Endothelial cell of umbilical vein (primary cell): ENCODE measurements at regions not wholly inside any gene's neighbourhood (a gene's known extent, or its start where the extent isn't known, plus 50 kb on each side); places are given as distances from the start of the nearest gene placed in this dataset.

Source experiments
- BruUV-seq: library from RNA; stranded (reverse); fragments of 400-500 nt; replicated peaks from 2 replicates; lab custom pipeline; 2021; lab: Mats Ljungman, UMichigan
- CTCF ChIA-PET: fragments of 300-600, 350-600 bp; sonication (Branson Sonifier 250); formaldehyde crosslinking; loops from one replicate; lab custom pipeline; 2021; ENCODE audit warnings: antibody characterized with exemption, inconsistent platforms; lab: Charles Lee
- POLR2A ChIA-PET: fragments of 300-600, 350-600 bp; sonication (Branson Sonifier 250); formaldehyde crosslinking; loops from one replicate; lab custom pipeline; 2021; ENCODE audit warnings: antibody characterized with exemption, inconsistent platforms; lab: Charles Lee
- DNase-seq: peaks from one replicate; pipeline ENCODE4 v3.0.0-alpha.2; 2011; ENCODE audit warnings: low read depth, low spot score
- FAIRE-seq: peaks from 2 replicates; lab custom pipeline; 2011; peaks lifted over from hg19 to GRCh38; lab: Jason Lieb, UNC
- H2AFZ ChIP-seq: 2 replicates; pipeline ENCODE4 v1.6.0; 2012; ENCODE audit warnings: low read depth, low read length, control low read depth, inconsistent platforms
- H3K27ac ChIP-seq: 2 replicates; pipeline ENCODE4 v1.5.1; 2011; ENCODE audit warnings: low read depth, mild to moderate bottlenecking, control low read depth, low read length, moderate library complexity; ENCODE audit not compliant: insufficient read depth
- H3K27me3 ChIP-seq, 2 experiments: 2 replicates each; pipeline versions ENCODE4 v1.6.0 to v1.6.1; 2011; ENCODE audit warnings: low read length in 2 of 2, mixed read lengths in 1 of 2; ENCODE audit not compliant: control insufficient read depth in 2 of 2, insufficient read depth in 2 of 2
- H3K36me3 ChIP-seq, 2 experiments: 2 replicates in 1 of 2; 3 replicates in 1 of 2; pipeline ENCODE4 v1.5.1; 2011; ENCODE audit warnings: low read length in 2 of 2, mild to moderate bottlenecking in 1 of 2, moderate library complexity in 1 of 2; ENCODE audit not compliant: control insufficient read depth in 2 of 2, insufficient read depth in 2 of 2; ENCODE audit errors: extremely low read depth in 1 of 2
- H3K4me1 ChIP-seq: 3 replicates; pipeline ENCODE4 v1.5.1; 2011; ENCODE audit warnings: mild to moderate bottlenecking, low read length; ENCODE audit not compliant: control insufficient read depth, insufficient read depth; ENCODE audit errors: extremely low read depth
- H3K4me2 ChIP-seq: 2 replicates; pipeline ENCODE4 v1.6.1; 2011; ENCODE audit warnings: low read length, control low read depth, mixed read lengths; ENCODE audit not compliant: insufficient read depth
- H3K4me3 ChIP-seq, 3 experiments: fragments of 200-600 bp in 1 of 3; sonication (generic), shearing (Covaris generic) in 1 of 3; replicated peaks in 1 of 3; 2 replicates each; pipeline ENCODE4 v1.5.1; 2011 to 2016; ENCODE audit warnings: control low read depth in 3 of 3, low read length in 3 of 3, mild to moderate bottlenecking in 2 of 3, inconsistent platforms in 1 of 3, low read depth in 1 of 3, moderate library complexity in 1 of 3; ENCODE audit not compliant: insufficient read depth in 1 of 3
- H3K79me2 ChIP-seq: 2 replicates; pipeline ENCODE4 v1.6.0; 2012; ENCODE audit warnings: low read length, inconsistent platforms; ENCODE audit not compliant: control insufficient read depth, insufficient read depth
- H3K9ac ChIP-seq: replicated peaks from 2 replicates; pipeline ENCODE3; 2011; ENCODE audit warnings: low read length, control low read depth; ENCODE audit not compliant: insufficient read depth; ENCODE audit errors: extremely low read depth
- H3K9me1 ChIP-seq: replicated peaks from 3 replicates; pipeline ENCODE4 v1.6.0; 2011; ENCODE audit warnings: mild to moderate bottlenecking, low read length; ENCODE audit not compliant: control insufficient read depth, insufficient read depth; ENCODE audit errors: extremely low read depth
- H3K9me3 ChIP-seq: replicated peaks from 2 replicates; pipeline ENCODE4 v1.5.1; 2012; ENCODE audit warnings: low read length, inconsistent platforms; ENCODE audit not compliant: control insufficient read depth, insufficient read depth
- H4K20me1 ChIP-seq: replicated peaks from 2 replicates; pipeline ENCODE3; 2011; ENCODE audit warnings: mild to moderate bottlenecking, low read length; ENCODE audit not compliant: control insufficient read depth, insufficient read depth; ENCODE audit errors: extremely low read depth
- CTCF ChIP-seq, 2 donors: IDR thresholded peaks; 1 replicate in 1 of 2; 2 replicates in 1 of 2; pipeline ENCODE4 v1.5.1; 2011; ENCODE audit warnings: low read length in 2 of 2, mild to moderate bottlenecking in 2 of 2, moderate library complexity in 2 of 2, control low read depth in 1 of 2, inconsistent platforms in 1 of 2, low read depth in 1 of 2; ENCODE audit not compliant: insufficient read depth in 1 of 2; ENCODE audit errors: extremely low read depth in 1 of 2
- EZH2 ChIP-seq: IDR thresholded peaks from 2 replicates; pipeline ENCODE4 v1.6.1; 2012; ENCODE audit warnings: borderline replicate concordance, low read depth, mild to moderate bottlenecking, moderate library complexity, low read length, inconsistent platforms; ENCODE audit not compliant: severe bottlenecking
- FOS ChIP-seq: IDR thresholded peaks from 2 replicates; pipeline ENCODE4 v1.6.1; 2011; ENCODE audit warnings: mild to moderate bottlenecking, low read length, moderate library complexity, borderline replicate concordance; ENCODE audit not compliant: insufficient read depth
- GATA2 ChIP-seq: IDR thresholded peaks from 2 replicates; pipeline ENCODE4 v1.7.0; 2011; ENCODE audit warnings: low read depth, mild to moderate bottlenecking, moderate library complexity, mixed read lengths, low read length; ENCODE audit not compliant: insufficient read length, insufficient read depth
- JUN ChIP-seq: IDR thresholded peaks from 2 replicates; pipeline ENCODE4 v1.6.1; 2011; ENCODE audit warnings: borderline replicate concordance, low read depth; ENCODE audit not compliant: insufficient read length, insufficient read depth
- MAX ChIP-seq: IDR thresholded peaks from 2 replicates; pipeline ENCODE4 v1.6.1; 2011; ENCODE audit not compliant: insufficient read depth, insufficient read length
- MYC ChIP-seq: IDR thresholded peaks from one replicate; pipeline ENCODE4 v1.6.1; 2011; ENCODE audit warnings: mild to moderate bottlenecking, low read depth, low read length
- POLR2A ChIP-seq: IDR thresholded peaks from 2 replicates; pipeline ENCODE4 v1.6.1; 2012; ENCODE audit warnings: low read depth, mild to moderate bottlenecking, control low read depth, low read length
- POLR2AphosphoS5 ChIP-seq: IDR thresholded peaks from 2 replicates; pipeline ENCODE4 v1.6.1; 2012; ENCODE audit warnings: low read depth, mild to moderate bottlenecking, control low read depth, low read length, moderate library complexity; ENCODE audit not compliant: insufficient read depth
- dilution Hi-C: fragments of 300-500 bp; cut with MboI; formaldehyde crosslinking; loops from one replicate; pipeline ENCODE4 v1.15.0; 2019; ENCODE audit warnings: low sequenced_read_pairs; ENCODE audit not compliant: extremely low pct_ligation_motif_present
- intact Hi-C: fragments of 100-400 bp; cut with micrococcal nuclease; formaldehyde crosslinking; loops from one replicate; pipeline ENCODE4 v1.10.0; 2022

- ChIA-PET CTCF (no interaction called here), POLR2A (no interaction called here)
- H3K4me1 ChIP-seq = no peaks in the 10 kb centered on the region
- H3K36me3 ChIP-seq = no peaks in the 10 kb centered on the region
- no peaks in the 10 kb centered on the region for H4K20me1 ChIP-seq
- FAIRE-seq = no peak
- no peak overlapping the region for H3K4me2 ChIP-seq
- no peak overlapping the region for H3K4me3 ChIP-seq
- no TSS peak for BruUV-seq
- no peak overlapping the region for H3K9ac ChIP-seq
- H3K9me3 ChIP-seq = no peaks in the 10 kb centered on the region
- H3K27ac ChIP-seq = no peak overlapping the region
- intact Hi-C loops (no loop called here), dilution Hi-C loops (no loop called here)
- no peak for DNase-seq
- no peak for TF ChIP-seq JUN
- peaks cover 22 to 31% of the 10 kb centered on the region in 2 experiments for H3K27me3 ChIP-seq
- H3K9me1 ChIP-seq = no peaks in the 10 kb centered on the region
- no peaks in the 10 kb centered on the region for H3K79me2 ChIP-seq
- no peak overlapping the region for H2AFZ ChIP-seq
Observed at GRCh38 chr14:22411398-22412055, 177.5 kb downstream of the DAD1 start.

- intact Hi-C loops = no loop called here
- no peaks in the 10 kb centered on the region for H4K20me1 ChIP-seq
- H3K79me2 ChIP-seq = no peaks in the 10 kb centered on the region
- TF ChIP-seq POLR2AphosphoS5 (no peak), GATA2 (no peak), MAX (no peak), POLR2A (no peak), CTCF (IDR thresholded peaks at IDR 0.05; ENCODE audit: extremely low read depth in 1 of 2, insufficient read depth in 1 of 2, low read depth in 1 of 2, low read length in 2 of 2) (no peak), EZH2 (no peak), JUN (no peak), MYC (no peak), FOS (no peak)
- no peak overlapping the region for H3K27ac ChIP-seq
- no peak overlapping the region for H3K4me3 ChIP-seq
- H3K4me1 ChIP-seq = no peaks in the 10 kb centered on the region
- DNase-seq (no peak), FAIRE-seq (no peak)
- no peak overlapping the region for H3K9ac ChIP-seq
- no TSS peak for BruUV-seq
- H3K9me1 ChIP-seq = no peaks in the 10 kb centered on the region
- no peak overlapping the region for H3K4me2 ChIP-seq
- H2AFZ ChIP-seq = no peak overlapping the region
- CTCF ChIA-PET = interaction anchor here (0.7 kb wide), 1 partner anchor 18 kb away, joined by 3 read pairs; no protein-coding TSS in a partner anchor
- no peaks in the 10 kb centered on the region for H3K36me3 ChIP-seq
- no peaks in the 10 kb centered on the region for H3K9me3 ChIP-seq
- POLR2A ChIA-PET = no interaction called here
- H3K27me3 ChIP-seq = peaks cover 20 to 26% of the 10 kb centered on the region in 2 experiments
- dilution Hi-C loops = no loop called here
Observed at GRCh38 chr14:22410497-22410896, 178.5 kb downstream of the DAD1 start.
